Peyer's patch (tissue), 4 donors: ENCODE measurements at regions not wholly inside any gene's neighbourhood (a gene's known extent, or its start where the extent isn't known, plus 50 kb on each side); places are given as distances from the start of the nearest gene placed in this dataset.

Experiments used
- CTCF ChIP-seq, 6 experiments: fragments of 450-650 bp in 4 of 6; fragments of 200-600 bp in 2 of 6; sonication (generic) in 1 of 6; IDR thresholded peaks; one replicate each; pipeline ENCODE4 v1.5.1; 2017 to 2019; ENCODE audit warnings: antibody characterized with exemption in 6 of 6, mild to moderate bottlenecking in 3 of 6, moderate library complexity in 1 of 6
- POLR2A ChIP-seq, 2 donors: fragments of 450-650 bp; IDR thresholded peaks; one replicate each; pipeline ENCODE4 v1.5.1; 2017; ENCODE audit warnings: antibody characterized with exemption in 2 of 2, mild to moderate bottlenecking in 2 of 2, moderate library complexity in 2 of 2

DNA sequence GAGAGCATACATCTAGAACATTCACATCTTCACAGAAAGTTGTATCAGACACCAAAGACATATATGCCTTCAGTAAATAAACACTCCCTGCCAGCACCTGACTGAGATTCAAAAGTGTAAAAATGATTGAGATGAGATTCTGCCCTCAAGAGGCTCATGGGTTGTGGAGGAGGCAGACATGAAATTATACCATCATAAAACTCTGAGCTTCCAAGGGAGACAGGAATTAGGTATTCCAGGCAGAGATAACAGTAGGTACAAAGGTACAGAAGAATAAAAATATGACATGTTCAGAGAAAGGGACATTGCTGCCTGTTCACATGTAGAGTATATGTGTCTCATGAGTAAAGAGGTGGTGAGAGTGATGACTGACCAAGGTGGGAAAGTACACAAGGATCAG, 322.3 kb downstream of the OSR1 start:
- no peak for TF ChIP-seq POLR2A (IDR thresholded peaks at IDR 0.05)
- TF ChIP-seq CTCF (IDR thresholded peaks at IDR 0.05) = no peak
